GM06990 (cell line): ENCODE measurements at regions not wholly inside any gene's neighbourhood (a gene's known extent, or its start where the extent isn't known, plus 50 kb on each side); places are given as distances from the start of the nearest gene placed in this dataset.

Source experiments
- DNase-seq: peaks from one replicate; pipeline ENCODE4 v3.0.0-alpha.2; 2011; ENCODE audit not compliant: insufficient read length; ENCODE audit errors: extremely low read depth
- H3K27me3 ChIP-seq: replicated peaks from 2 replicates; pipeline ENCODE4 v1.6.0; 2011; ENCODE audit warnings: low read length; ENCODE audit not compliant: control insufficient read depth, insufficient read depth
- H3K36me3 ChIP-seq: 2 replicates; pipeline ENCODE4 v1.5.1; 2011; ENCODE audit warnings: low read length; ENCODE audit not compliant: control insufficient read depth, insufficient read depth
- H3K4me3 ChIP-seq: replicated peaks from 2 replicates; pipeline ENCODE4 v1.5.1; 2011; ENCODE audit warnings: low read depth, mild to moderate bottlenecking, control low read depth, low read length
- TF ChIP-seq, protein P1 (sequence below): IDR thresholded peaks from 2 replicates; pipeline ENCODE4 v1.5.1; 2011; ENCODE audit warnings: low read length, control low read depth, mild to moderate bottlenecking, inconsistent platforms; ENCODE audit not compliant: insufficient read depth, poor library complexity, severe bottlenecking

DNA sequence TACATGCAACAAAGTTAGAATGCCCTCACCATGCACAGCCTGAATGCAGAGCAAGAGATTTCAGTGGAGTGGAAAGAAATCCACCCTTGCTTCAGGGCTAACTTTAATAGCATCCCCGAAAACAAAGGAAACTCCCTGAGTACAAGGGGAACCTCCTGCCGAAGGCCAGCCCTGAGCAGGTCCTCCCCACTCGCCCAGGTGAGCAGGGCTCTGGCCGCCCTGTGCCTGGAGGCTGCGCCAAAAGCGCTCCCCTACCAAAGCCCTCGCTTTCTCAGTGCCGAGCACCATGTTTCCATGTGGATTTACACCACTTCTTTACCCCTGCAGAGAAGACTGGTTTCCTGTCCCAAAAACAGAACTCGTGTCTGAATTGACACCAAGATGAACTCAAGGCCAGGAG, 61.9 kb upstream of the RPS6KA2 start:
- TF ChIP-seq, protein P1, sequence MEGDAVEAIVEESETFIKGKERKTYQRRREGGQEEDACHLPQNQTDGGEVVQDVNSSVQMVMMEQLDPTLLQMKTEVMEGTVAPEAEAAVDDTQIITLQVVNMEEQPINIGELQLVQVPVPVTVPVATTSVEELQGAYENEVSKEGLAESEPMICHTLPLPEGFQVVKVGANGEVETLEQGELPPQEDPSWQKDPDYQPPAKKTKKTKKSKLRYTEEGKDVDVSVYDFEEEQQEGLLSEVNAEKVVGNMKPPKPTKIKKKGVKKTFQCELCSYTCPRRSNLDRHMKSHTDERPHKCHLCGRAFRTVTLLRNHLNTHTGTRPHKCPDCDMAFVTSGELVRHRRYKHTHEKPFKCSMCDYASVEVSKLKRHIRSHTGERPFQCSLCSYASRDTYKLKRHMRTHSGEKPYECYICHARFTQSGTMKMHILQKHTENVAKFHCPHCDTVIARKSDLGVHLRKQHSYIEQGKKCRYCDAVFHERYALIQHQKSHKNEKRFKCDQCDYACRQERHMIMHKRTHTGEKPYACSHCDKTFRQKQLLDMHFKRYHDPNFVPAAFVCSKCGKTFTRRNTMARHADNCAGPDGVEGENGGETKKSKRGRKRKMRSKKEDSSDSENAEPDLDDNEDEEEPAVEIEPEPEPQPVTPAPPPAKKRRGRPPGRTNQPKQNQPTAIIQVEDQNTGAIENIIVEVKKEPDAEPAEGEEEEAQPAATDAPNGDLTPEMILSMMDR = no peak
- Histone ChIP-seq H3K27me3 (peaks cover 1% of the 10 kb centered on the region), H3K36me3 (no peaks in the 10 kb centered on the region), H3K4me3 (no peak overlapping the region)
- DNase-seq = no peak

GRCh38 chr6:166687879-166688205, 60.8 kb upstream of the RPS6KA2 start:
- Histone ChIP-seq H3K36me3 (no peaks in the 10 kb centered on the region), H3K4me3 (no peak overlapping the region), H3K27me3 (peaks cover 1% of the 10 kb centered on the region)
- TF ChIP-seq, protein P1 = no peak
- no peak for DNase-seq

- H3K36me3 ChIP-seq = no peaks in the 10 kb centered on the region
- no peaks in the 10 kb centered on the region; the same call in none of the 2 replicates for H3K27me3 ChIP-seq
- DNase-seq = no peak
- TF ChIP-seq, protein P1 = no peak
- no peak overlapping the region for H3K4me3 ChIP-seq
These were observed 60.2 kb upstream of the RPS6KA2 start for GRCh38 chr6:166687070-166687878.

GRCh38 chr6:166686317-166686716, 59.3 kb upstream of the RPS6KA2 start:
- TF ChIP-seq, protein P1 = no peak
- no peaks in the 10 kb centered on the region for H3K36me3 ChIP-seq
- DNase-seq = no peak
- no peak overlapping the region for H3K4me3 ChIP-seq
- H3K27me3 ChIP-seq = no peaks in the 10 kb centered on the region; the same call in none of the 2 replicates

GRCh38 chr6:166684866-166685265, 57.8 kb upstream of the RPS6KA2 start:
- no peaks in the 10 kb centered on the region for H3K36me3 ChIP-seq
- no peak overlapping the region for H3K4me3 ChIP-seq
- TF ChIP-seq, protein P1 = no peak
- no peaks in the 10 kb centered on the region; the same call in none of the 2 replicates for H3K27me3 ChIP-seq
- DNase-seq = no peak

DNA sequence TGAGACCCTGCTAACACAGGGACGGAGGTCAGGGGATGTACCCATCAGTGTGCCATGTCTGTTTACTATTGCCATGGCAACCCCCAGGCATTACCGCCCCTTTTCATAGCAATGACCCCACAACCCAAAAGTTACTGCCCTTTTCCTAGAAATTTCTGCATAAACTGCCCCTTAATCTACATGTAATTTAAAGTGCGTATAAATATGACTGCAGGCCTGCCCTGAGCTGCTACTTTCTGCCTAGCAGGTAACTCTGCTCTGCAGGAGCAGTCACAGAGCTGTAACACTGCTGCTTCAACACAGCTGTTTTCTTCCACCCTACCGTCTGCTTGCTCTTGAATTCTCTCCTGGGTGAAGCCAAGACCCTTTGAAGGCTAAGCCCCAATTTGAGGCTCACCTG, 57.1 kb upstream of the RPS6KA2 start:
- Histone ChIP-seq H3K27me3 (no peaks in the 10 kb centered on the region; the same call in none of the 2 replicates), H3K36me3 (no peaks in the 10 kb centered on the region), H3K4me3 (no peak overlapping the region)
- TF ChIP-seq, protein P1 = no peak
- DNase-seq = no peak
